Dedifferentiated amniotic fluid mesenchymal stem cell (primary cell): ENCODE measurements at regions not wholly inside any gene's neighbourhood (a gene's known extent, or its start where the extent isn't known, plus 50 kb on each side); places are given as distances from the start of the nearest gene placed in this dataset.
"Not testable (repeated sequence)": the region's sequence is repeated elsewhere in the genome, so short reads cannot be mapped to it uniquely, and the experiment has no call there.

ENCODE experiments used
- DNase-seq: peaks from one replicate; pipeline ENCODE4 v3.0.0-alpha.2; 2016; ENCODE audit errors: extremely low spot score

DNA sequence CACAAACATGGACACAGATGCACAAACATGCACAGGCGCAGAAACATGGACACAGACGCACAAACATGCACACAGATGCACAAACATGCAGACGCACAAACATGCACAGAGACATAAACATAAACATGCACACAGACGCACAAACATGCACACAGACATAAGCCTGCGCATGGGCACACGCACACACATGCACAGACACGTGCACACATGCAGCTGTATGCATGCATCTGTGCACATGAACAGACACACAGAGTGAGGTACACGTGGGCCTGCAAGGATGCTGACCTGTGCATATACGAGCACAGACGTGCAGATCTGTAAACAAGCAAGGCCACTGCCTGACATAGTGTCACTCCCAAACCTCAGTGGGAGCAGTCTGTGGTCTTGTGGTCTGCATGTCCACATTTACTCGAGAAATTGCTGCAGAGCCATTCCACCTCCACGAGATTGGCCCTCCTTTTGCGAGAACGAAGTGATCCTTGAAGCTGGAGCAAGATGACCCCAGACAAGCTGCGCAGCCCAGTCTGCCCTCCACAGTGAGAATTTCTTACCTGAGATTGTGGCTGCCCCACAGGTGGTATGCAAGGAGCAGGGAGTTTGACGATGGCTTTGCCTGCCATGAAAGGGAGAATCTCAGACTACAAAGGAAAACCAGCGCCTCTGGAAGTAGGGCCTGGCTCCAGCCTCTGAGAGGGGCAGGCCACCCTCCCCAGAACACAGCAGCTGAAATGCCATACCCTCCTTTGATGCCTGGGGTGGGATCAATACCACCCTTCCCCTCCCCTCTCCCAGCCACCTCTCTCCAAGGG is 299.9 kb downstream of the BRD1 start:
- no peak for DNase-seq

DNA sequence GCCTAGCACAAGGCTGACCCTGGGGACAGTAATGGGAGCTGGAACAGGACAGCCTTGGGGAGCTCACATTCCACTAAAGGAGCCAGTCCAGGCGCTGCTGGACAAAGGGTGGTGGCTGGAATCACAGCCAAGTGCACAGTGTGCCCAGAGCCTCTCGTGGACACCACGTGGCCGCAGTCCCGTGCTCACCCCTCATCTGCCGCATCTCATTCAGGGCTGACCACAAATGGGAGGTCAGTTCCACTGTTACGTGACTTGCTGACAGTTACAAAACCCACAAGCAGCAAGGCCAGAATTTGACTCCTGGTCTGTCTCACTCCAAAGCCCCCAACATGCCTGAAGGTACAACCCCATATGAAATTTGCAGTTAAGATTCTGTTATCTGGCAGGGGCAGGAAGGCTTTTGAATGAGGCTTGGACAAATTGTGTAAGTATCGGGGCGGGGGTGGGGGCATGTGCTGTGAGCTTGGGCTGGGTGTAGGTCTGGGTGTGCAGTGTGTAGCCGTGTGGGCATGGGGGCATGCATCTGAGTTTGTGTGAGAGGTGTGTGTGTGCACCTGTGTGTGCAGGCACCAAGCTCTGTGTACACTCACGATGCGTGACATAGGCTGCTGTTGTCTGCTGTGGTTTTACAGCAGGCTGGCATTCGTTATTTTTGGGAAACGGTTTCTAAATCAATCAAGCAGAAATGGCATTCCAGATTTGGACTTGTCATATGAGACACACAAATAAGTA is 301.7 kb downstream of the BRD1 start:
- DNase-seq, result no peak

DNA sequence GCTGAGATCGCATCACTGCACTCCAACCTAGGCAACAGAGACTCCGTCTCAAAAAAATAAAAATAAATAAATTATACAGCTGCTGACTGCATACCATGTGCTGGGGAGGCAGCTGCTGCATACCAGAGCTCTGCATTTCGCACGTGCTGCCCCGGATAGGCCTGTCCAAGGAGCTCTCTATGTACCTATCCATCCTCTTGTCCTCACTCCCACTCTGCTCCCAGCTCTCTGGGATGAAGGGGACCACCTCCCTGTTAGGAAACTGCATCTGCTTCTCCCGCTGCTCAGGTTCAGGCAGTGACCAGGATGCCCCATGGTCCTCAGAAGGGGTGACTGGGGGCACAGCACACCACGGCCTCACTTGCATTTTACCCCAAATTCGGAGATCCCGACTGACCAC is 302.3 kb downstream of the BRD1 start:
- DNase-seq, result no peak

GRCh38 chr22:49524362-49524761 is 303.3 kb downstream of the BRD1 start:
- DNase-seq, result no peak

DNA sequence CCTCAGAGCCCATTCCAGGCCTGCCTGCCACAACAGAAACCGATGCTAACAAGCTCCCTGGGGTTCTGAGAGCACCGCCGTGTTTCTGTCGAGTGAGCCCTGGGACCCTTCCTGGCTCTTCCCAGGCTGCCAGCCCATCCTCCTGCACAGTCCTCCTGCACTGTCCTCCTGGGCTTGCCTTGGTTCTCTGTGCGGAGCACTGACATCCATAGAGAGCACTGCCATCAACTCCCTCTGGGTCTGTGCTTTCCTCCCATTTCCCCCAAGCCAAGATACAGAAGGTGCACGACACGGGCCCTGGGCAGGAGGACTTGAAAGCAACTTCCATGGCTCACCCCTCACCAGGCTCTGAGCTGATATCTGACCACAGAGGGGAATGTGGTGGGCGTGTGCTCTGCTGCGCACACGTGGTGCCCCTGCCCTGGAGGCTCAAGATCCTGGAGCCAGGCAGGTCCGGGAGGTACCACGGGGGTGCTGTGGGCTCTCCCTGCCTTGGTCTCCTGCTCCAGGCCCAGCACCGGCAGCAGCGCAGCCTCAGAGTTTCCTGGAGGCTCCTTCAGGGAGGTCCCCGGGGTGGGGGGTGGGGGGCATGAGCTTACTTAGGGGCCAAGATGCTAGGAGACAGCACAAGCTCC is 304.2 kb downstream of the BRD1 start:
- no peak for DNase-seq

GRCh38 chr22:49522582-49523373 is 304.9 kb downstream of the BRD1 start:
- DNase-seq, result no peak

- no peak for DNase-seq
Measured at GRCh38 chr22:49521787-49522224, 305.9 kb downstream of the BRD1 start.

- DNase-seq, result no peak
Measured at GRCh38 chr22:49519117-49519737, 308.4 kb downstream of the BRD1 start.

GRCh38 chr22:49518436-49518970 is 309.2 kb downstream of the BRD1 start:
- DNase-seq, result no peak

GRCh38 chr22:49517667-49518185 is 309.9 kb downstream of the BRD1 start:
- DNase-seq, result no peak

DNA sequence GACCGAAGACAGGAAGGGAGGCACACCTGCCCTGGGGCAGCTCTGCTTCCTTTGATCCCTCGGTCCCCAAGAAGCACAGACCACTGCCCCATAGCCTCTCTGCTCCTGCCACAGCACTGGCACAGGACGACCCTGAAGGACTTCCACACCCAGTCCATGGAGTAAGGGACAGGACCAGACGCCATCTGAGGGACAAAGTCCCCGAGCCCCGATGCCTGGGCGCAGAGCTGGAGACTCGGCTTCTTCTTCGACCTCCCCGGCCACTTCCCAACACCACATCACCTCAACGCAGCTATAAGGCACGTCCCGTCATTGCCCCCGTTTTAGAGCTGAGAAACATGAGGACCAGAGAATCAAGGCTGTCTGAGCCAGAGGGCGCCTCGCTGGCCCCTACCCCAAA is 310.5 kb downstream of the BRD1 start:
- DNase-seq, result no peak

DNA sequence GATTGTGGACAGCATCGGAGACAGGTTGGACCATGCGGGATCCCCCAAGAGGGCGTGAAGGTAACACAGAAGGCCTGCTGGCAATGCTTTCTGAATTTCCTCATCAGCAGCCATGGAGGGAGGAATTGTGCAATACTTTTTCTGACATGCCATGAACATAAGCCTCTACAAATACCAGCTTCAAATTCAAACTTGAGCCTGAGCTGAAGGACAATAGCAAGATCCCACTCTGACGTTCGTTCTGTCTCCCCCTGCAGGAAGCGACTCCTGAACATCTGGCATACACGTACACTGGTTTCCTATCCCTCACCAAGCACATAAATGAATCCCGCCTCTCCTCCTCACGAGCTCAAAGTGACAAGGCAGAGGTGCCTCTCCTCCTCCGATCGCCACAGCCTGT is 312.2 kb downstream of the BRD1 start:
- no peak for DNase-seq

GRCh38 chr22:49514641-49515040 is 313.0 kb downstream of the BRD1 start:
- no peak for DNase-seq

GRCh38 chr22:49514211-49514610 is 313.5 kb downstream of the BRD1 start:
- DNase-seq, result no peak

DNA sequence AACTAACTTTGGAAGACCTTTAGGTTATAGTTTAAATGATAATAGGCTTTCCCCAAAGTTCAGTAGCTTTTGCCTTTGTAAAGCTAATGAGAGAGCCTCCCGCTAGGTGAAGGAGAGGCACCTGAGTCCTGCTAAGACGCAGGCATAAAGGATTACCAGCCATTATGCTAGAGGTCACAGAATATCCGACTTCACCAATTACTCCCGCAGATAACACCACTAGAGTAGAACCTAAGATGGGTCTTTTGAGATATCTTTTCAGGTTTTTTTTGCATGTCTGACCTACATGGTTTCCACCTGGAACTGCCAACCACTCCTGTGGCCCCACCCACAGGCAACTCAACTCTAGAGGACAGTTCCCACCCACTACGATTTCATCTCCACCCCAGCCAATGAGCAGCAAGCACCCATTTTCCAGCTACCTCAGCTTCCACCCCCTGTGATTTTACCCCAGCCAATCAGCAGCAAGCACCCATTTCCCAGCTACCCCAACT is 314.3 kb downstream of the BRD1 start:
- no peak for DNase-seq

GRCh38 chr22:49512487-49513165 is 315.0 kb downstream of the BRD1 start:
- no peak for DNase-seq

DNA sequence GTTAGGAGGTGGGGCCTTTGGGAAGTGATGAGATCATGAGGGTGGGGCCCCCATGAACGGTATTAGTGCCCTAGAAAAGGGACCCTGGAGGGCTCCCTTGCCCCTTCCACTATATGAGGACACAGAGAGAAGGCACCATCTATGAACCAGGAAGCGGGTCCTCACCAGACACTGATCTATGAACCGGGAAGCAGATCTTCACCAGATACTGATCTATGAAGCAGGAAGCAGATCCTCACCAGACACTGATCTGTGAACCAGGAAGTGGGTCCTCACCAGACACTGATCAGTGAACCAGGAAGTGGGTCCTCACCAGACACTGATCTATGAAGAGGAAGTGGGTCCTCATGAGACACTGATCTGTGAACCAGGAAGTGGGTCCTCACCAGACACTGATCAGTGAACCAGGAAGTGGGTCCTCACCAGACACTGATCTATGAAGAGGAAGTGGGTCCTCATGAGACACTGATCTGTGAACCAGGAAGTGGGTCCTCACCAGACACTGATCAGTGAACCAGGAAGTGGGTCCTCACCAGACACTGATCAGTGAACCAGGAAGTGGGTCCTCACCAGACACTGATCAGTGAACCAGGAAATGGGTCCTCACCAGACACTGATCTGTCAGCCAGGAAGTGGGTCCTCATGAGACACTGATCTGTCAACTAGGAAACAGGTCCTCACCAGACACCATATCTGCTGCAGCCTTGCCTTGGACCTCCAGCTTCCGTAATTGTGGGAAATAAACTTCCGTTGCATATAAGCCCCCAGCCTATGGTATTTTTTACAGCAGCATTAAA is 316.1 kb downstream of the BRD1 start:
- DNase-seq, result not testable (repeated sequence)

- DNase-seq, result no peak
Measured at GRCh38 chr22:49510718-49511117, 317.0 kb downstream of the BRD1 start.

DNA sequence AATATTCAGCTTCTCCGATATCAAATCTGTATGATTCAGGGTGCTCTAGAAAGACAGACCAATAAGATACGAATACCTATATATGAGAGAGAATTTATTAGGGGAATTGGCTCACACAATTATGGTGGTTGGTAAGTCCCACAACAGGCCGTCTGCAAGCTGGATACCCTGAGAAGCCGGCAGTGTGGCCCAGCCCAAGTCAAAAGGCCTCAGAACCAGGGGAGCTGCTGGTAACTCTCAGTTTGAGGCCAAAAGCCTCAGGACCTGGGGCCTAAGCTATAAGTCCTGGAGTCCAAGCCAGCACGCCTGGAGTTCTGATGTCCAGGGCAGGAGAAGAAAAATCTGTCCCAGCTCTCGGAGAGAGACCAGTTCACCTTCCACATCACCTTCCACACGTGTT is 318.7 kb downstream of the BRD1 start:
- no peak for DNase-seq
